Dedifferentiated amniotic fluid mesenchymal stem cell (primary cell): ENCODE measurements at regions not wholly inside any gene's neighbourhood (a gene's known extent, or its start where the extent isn't known, plus 50 kb on each side); places are given as distances from the start of the nearest gene placed in this dataset.

Source experiments
- DNase-seq: peaks from one replicate; pipeline ENCODE4 v3.0.0-alpha.2; 2016; ENCODE audit errors: extremely low spot score

GRCh38 chr13:107864543-107865317, 350.6 kb downstream of the LIG4 start:
- DNase-seq: peak; percentile 64

GRCh38 chr13:107860284-107860683, 355.1 kb downstream of the LIG4 start:
- no peak for DNase-seq

- no peak for DNase-seq
Observed at GRCh38 chr13:107854880-107855279, 360.5 kb downstream of the LIG4 start.

GRCh38 chr13:107852072-107852471, 363.3 kb downstream of the LIG4 start:
- DNase-seq: no peak

GRCh38 chr13:107851670-107852069, 363.7 kb downstream of the LIG4 start:
- DNase-seq: no peak

GRCh38 chr13:107847406-107847805, 367.9 kb downstream of the LIG4 start:
- no peak for DNase-seq

- no peak for DNase-seq
Observed at GRCh38 chr13:107846642-107847041, 368.7 kb downstream of the LIG4 start.

- DNase-seq: no peak
Observed at GRCh38 chr13:107845911-107846310, 369.4 kb downstream of the LIG4 start.

GRCh38 chr13:107843681-107844080, 371.7 kb downstream of the LIG4 start:
- DNase-seq: no peak

- DNase-seq: no peak
Observed at GRCh38 chr13:107843281-107843680, 372.1 kb downstream of the LIG4 start.

- DNase-seq: peak; percentile 73
Observed at GRCh38 chr13:107842562-107843180, 372.7 kb downstream of the LIG4 start.

GRCh38 chr13:107838588-107839161, 376.7 kb downstream of the LIG4 start:
- no peak for DNase-seq

GRCh38 chr13:107836685-107837084, 378.7 kb downstream of the LIG4 start:
- no peak for DNase-seq

- DNase-seq: peak; percentile 50
Observed at GRCh38 chr13:107835339-107836018, 379.9 kb downstream of the LIG4 start.

GRCh38 chr13:107834717-107835116, 380.6 kb downstream of the LIG4 start:
- no peak for DNase-seq

- DNase-seq: no peak
Observed at GRCh38 chr13:107834281-107834680, 381.1 kb downstream of the LIG4 start.

- no peak for DNase-seq
Observed at GRCh38 chr13:107832500-107833100, 382.7 kb downstream of the LIG4 start.

- DNase-seq: no peak
Observed at GRCh38 chr13:107830804-107831203, 384.5 kb downstream of the LIG4 start.

GRCh38 chr13:107827840-107828549, 387.3 kb downstream of the LIG4 start:
- DNase-seq: no peak

- DNase-seq: no peak
Observed at GRCh38 chr13:107824635-107825034, 390.7 kb downstream of the LIG4 start.

- DNase-seq: no peak
Observed at GRCh38 chr13:107822006-107822405, 393.3 kb downstream of the LIG4 start.
